ENCODE measurements at regions not wholly inside any gene's neighbourhood (a gene's known extent, or its start where the extent isn't known, plus 50 kb on each side); places are given as distances from the start of the nearest gene placed in this dataset.
"Not testable (repeated sequence)": the region's sequence is repeated elsewhere in the genome, so short reads cannot be mapped to it uniquely, and the experiment has no call there.

GRCh38 chr12:87332987-87333726 lies 696.0 kb downstream of the C12orf50 start:
- DNase-seq: peak in 2 of 3 donors; percentile 11 to 39

GRCh38 chr12:87330071-87330555 lies 699.1 kb downstream of the C12orf50 start:
- DNase-seq: not testable (repeated sequence)

- DNase-seq: no peak
These were observed 699.9 kb downstream of the C12orf50 start for GRCh38 chr12:87329076-87329863.

- DNase-seq: peak in 2 of 3 donors; percentile 32 to 62
These were observed 705.8 kb downstream of the C12orf50 start for GRCh38 chr12:87323369-87323768.

GRCh38 chr12:87320724-87321123 lies 708.5 kb downstream of the C12orf50 start:
- DNase-seq: no peak

GRCh38 chr12:87317302-87317701 lies 711.9 kb downstream of the C12orf50 start:
- no peak for DNase-seq

- no peak for DNase-seq
These were observed 718.0 kb downstream of the C12orf50 start for GRCh38 chr12:87311206-87311605.

GRCh38 chr12:87310126-87310525 lies 719.1 kb downstream of the C12orf50 start:
- DNase-seq: no peak

GRCh38 chr12:87305481-87305880 lies 723.7 kb downstream of the C12orf50 start:
- no peak for DNase-seq

- no peak for DNase-seq
These were observed 724.8 kb downstream of the C12orf50 start for GRCh38 chr12:87304406-87304805.

GRCh38 chr12:87303396-87304012 lies 725.7 kb downstream of the C12orf50 start:
- DNase-seq: no peak

- peak in 1 of 3 donors; percentile 13 for DNase-seq
These were observed 727.0 kb downstream of the C12orf50 start for GRCh38 chr12:87302126-87302745.

- DNase-seq: no peak
These were observed 738.7 kb downstream of the C12orf50 start for GRCh38 chr12:87290505-87290904.

- no peak for DNase-seq
These were observed 745.3 kb downstream of the C12orf50 start for GRCh38 chr12:87283886-87284285.

GRCh38 chr12:87283111-87283510 lies 746.1 kb downstream of the C12orf50 start:
- no peak for DNase-seq

- no peak for DNase-seq
These were observed 748.3 kb downstream of the C12orf50 start for GRCh38 chr12:87280893-87281292.

- no peak for DNase-seq
These were observed 748.8 kb downstream of the C12orf50 start for GRCh38 chr12:87280356-87280755.

- peak in 1 of 3 donors; percentile 10 for DNase-seq
These were observed 754.5 kb downstream of the C12orf50 start for GRCh38 chr12:87274594-87275245.

GRCh38 chr12:87272851-87273250 lies 756.4 kb downstream of the C12orf50 start:
- DNase-seq: peak; percentile 24 to 63 (median 38)

- DNase-seq: peak in 1 of 3 donors; percentile 31
These were observed 758.3 kb downstream of the C12orf50 start for GRCh38 chr12:87270919-87271318.

- peak in 2 of 3 donors; percentile 24 to 48 for DNase-seq
These were observed 762.9 kb downstream of the C12orf50 start for GRCh38 chr12:87266305-87266704.
